ENCODE measurements at regions not wholly inside any gene's neighbourhood (a gene's known extent, or its start where the extent isn't known, plus 50 kb on each side); places are given as distances from the start of the nearest gene placed in this dataset.

DNA sequence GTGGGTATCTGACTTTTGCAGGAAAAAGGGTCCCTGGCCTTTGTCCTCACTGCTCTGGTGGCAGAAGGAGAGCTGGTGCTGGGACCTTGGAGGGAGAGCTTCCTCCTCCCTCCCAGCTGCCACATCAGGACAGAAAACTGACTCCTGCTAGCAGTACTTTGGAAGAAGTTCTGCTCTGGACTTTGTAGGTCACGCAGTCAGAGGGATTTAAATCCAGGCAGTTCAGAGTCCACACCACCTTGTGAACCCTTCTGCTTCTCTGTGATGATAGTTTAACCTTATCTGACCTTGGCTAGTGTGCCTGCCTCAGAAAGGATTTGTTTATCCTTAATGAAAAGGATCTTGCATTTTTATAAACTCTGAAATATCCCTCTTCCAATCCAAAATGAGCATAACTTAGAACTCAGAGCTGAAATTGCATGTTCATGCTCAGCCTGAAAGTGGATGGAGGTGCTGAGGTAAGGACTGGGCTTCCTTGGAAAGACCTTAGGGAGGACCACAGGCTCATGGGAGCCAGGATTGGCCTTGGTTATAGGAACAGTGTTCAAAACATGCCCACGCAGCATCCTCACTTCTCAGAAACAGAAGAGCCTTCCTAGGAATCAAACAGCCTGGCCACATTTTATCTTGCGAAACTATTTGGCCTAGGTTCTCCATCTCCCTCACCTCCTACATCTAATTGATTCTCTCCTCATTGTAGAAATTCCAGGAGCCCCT, 123.9 kb upstream of the SASH1 start:
- Histone ChIP-seq H4K20me1 (ENCODE audit: insufficient read depth) (no peaks in the 10 kb centered on the region), H3K9me2 (ENCODE audit: insufficient read depth) (no peaks in the 10 kb centered on the region), H3K27me3 (ENCODE audit: insufficient read depth, low read length) (0 out of 2 replicates have a peak, but pooled peaks cover 7% of the 10 kb centered on the region), H2AFZ (ENCODE audit: low read depth, low read length, poor library complexity, severe bottlenecking) (no peak overlapping the region), H3K36me3 (ENCODE audit: control insufficient read depth in 1 of 2, insufficient read depth in 2 of 2, low read length in 2 of 2) (no peaks in the 10 kb centered on the region), H3K4me1 (ENCODE audit: control insufficient read depth in 1 of 2, insufficient read depth in 2 of 2, low read length in 2 of 2) (no peaks in the 10 kb centered on the region; a peak in 1 of 4 replicates), H3K9me3 (ENCODE audit: control insufficient read depth in 1 of 2, insufficient read depth in 1 of 2, low read depth in 1 of 2, low read length in 2 of 2) (no peaks in the 10 kb centered on the region), H3K27ac (ENCODE audit: low read depth, low read length) (no peak overlapping the region), H3K9ac (ENCODE audit: low read length) (no peak overlapping the region), H3K79me2 (ENCODE audit: insufficient read depth, low read length) (no peaks in the 10 kb centered on the region), H3K4me2 (ENCODE audit: low read length) (no peak overlapping the region), H3K4me3 (replicated peaks in 1 of 2; ENCODE audit: low read depth in 1 of 2, low read length in 2 of 2) (no peak overlapping the region)
- intact Hi-C loops (cut with micrococcal nuclease) = no loop called here
- ATAC-seq (no peak), DNase-seq (ENCODE audit: low read depth, low spot score) (no peak)
- ChIA-PET POLR2A (no interaction called here), RAD21 (ENCODE audit: low non-redundant PET in 1 of 2, low total read pairs in 2 of 2, uncharacterized antibody in 2 of 2, unreplicated experiment in 2 of 2) (no interaction called here), CTCF (no interaction called here)
- TF ChIP-seq, protein P1, sequence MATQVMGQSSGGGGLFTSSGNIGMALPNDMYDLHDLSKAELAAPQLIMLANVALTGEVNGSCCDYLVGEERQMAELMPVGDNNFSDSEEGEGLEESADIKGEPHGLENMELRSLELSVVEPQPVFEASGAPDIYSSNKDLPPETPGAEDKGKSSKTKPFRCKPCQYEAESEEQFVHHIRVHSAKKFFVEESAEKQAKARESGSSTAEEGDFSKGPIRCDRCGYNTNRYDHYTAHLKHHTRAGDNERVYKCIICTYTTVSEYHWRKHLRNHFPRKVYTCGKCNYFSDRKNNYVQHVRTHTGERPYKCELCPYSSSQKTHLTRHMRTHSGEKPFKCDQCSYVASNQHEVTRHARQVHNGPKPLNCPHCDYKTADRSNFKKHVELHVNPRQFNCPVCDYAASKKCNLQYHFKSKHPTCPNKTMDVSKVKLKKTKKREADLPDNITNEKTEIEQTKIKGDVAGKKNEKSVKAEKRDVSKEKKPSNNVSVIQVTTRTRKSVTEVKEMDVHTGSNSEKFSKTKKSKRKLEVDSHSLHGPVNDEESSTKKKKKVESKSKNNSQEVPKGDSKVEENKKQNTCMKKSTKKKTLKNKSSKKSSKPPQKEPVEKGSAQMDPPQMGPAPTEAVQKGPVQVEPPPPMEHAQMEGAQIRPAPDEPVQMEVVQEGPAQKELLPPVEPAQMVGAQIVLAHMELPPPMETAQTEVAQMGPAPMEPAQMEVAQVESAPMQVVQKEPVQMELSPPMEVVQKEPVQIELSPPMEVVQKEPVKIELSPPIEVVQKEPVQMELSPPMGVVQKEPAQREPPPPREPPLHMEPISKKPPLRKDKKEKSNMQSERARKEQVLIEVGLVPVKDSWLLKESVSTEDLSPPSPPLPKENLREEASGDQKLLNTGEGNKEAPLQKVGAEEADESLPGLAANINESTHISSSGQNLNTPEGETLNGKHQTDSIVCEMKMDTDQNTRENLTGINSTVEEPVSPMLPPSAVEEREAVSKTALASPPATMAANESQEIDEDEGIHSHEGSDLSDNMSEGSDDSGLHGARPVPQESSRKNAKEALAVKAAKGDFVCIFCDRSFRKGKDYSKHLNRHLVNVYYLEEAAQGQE (IDR thresholded peaks at IDR 0.05; ENCODE audit: low read depth) = no peak
- TF ChIP-seq SP1 (IDR thresholded peaks at IDR 0.05; ENCODE audit: low read depth) (no peak), CEBPB (IDR thresholded peaks at IDR 0.05; ENCODE audit: low read depth) (no peak), POLR2AphosphoS5 (IDR thresholded peaks at IDR 0.05; ENCODE audit: low read depth, low read length) (no peak), TCF7L2 (IDR thresholded peaks at IDR 0.05; ENCODE audit: borderline replicate concordance, extremely low read depth, insufficient read depth, insufficient read length) (no peak), EZH2 (IDR thresholded peaks at IDR 0.05) (no peak)
- TF ChIP-seq, protein P2, sequence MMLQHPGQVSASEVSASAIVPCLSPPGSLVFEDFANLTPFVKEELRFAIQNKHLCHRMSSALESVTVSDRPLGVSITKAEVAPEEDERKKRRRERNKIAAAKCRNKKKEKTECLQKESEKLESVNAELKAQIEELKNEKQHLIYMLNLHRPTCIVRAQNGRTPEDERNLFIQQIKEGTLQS (IDR thresholded peaks at IDR 0.05) = no peak
- TF ChIP-seq, protein P3, sequence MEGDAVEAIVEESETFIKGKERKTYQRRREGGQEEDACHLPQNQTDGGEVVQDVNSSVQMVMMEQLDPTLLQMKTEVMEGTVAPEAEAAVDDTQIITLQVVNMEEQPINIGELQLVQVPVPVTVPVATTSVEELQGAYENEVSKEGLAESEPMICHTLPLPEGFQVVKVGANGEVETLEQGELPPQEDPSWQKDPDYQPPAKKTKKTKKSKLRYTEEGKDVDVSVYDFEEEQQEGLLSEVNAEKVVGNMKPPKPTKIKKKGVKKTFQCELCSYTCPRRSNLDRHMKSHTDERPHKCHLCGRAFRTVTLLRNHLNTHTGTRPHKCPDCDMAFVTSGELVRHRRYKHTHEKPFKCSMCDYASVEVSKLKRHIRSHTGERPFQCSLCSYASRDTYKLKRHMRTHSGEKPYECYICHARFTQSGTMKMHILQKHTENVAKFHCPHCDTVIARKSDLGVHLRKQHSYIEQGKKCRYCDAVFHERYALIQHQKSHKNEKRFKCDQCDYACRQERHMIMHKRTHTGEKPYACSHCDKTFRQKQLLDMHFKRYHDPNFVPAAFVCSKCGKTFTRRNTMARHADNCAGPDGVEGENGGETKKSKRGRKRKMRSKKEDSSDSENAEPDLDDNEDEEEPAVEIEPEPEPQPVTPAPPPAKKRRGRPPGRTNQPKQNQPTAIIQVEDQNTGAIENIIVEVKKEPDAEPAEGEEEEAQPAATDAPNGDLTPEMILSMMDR (IDR thresholded peaks at IDR 0.05 in 2 of 3, conservative IDR thresholded peaks at IDR 0.05 in 1 of 3; ENCODE audit: borderline replicate concordance in 1 of 3, insufficient read depth in 1 of 3, low read depth in 2 of 3, low read length in 2 of 3) = no peak
- no TSS peak for BruUV-seq (replicated peaks)
